ENCODE measurements at regions not wholly inside any gene's neighbourhood (a gene's known extent, or its start where the extent isn't known, plus 50 kb on each side); places are given as distances from the start of the nearest gene placed in this dataset.

DNA sequence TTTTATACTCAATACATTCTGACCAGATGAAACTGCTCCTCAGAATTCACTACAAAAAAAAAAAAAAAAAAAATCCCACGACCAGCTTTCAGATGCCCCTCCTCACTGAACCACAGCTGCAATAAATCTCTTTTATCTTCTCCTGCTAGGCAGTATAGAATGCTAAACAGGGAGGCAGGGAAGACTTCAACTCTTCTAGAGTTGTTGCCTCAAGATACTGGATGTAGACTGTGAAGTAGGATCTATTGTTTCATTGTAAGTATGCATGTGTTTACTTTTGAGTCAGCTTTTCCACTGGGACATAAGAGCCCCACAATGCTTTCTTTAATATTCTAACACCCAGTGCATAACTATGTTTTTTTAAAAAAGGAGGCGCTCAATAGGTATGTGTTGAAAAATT is 401.4 kb downstream of the TBL1XR1 start:
- Histone ChIP-seq H3K9me3 (no peaks in the 10 kb centered on the region), H3K4me1 (peaks cover 0 to 12% (median 8%) of the 10 kb centered on the region in 3 donors), H3K27me3 (no peaks in the 10 kb centered on the region), H3K4me3 (no peak overlapping the region), H3K36me3 (no peaks in the 10 kb centered on the region), H3K27ac (no peak overlapping the region)
- intact Hi-C loops (cut with DNase I): no loop called here
- FAIRE-seq: no peak
- no peak for DNase-seq
- WGBS, 2 donors: 73 to 83% methylated on average over 2 of the region's 2 CpGs
- TF ChIP-seq, protein P1, sequence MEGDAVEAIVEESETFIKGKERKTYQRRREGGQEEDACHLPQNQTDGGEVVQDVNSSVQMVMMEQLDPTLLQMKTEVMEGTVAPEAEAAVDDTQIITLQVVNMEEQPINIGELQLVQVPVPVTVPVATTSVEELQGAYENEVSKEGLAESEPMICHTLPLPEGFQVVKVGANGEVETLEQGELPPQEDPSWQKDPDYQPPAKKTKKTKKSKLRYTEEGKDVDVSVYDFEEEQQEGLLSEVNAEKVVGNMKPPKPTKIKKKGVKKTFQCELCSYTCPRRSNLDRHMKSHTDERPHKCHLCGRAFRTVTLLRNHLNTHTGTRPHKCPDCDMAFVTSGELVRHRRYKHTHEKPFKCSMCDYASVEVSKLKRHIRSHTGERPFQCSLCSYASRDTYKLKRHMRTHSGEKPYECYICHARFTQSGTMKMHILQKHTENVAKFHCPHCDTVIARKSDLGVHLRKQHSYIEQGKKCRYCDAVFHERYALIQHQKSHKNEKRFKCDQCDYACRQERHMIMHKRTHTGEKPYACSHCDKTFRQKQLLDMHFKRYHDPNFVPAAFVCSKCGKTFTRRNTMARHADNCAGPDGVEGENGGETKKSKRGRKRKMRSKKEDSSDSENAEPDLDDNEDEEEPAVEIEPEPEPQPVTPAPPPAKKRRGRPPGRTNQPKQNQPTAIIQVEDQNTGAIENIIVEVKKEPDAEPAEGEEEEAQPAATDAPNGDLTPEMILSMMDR (IDR thresholded peaks at IDR 0.05): no peak
- ATAC-seq: no peak

DNA sequence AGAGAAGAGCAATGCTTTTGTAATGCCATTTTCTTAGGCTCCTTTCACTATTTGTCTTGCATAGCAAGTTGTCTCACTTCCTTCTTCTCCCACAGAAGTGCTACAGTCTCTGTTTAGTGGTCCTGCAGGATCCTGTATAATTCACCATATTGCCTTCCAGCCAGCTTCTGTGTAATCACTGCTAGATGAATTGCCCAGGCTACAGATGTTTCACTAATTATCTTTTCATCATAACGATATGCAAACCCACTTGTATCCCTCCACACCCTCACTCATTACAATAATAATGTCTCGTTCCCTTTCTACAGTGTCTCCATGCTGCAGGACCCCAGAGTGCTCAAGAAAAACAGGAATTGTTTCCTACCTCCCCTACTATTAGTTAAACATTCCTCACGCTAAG is 402.9 kb downstream of the TBL1XR1 start:
- no peak overlapping the region for H3K4me3 ChIP-seq
- TF ChIP-seq, protein P1 (IDR thresholded peaks at IDR 0.05): no peak
- H3K4me1 ChIP-seq: peaks cover 0 to 11% (median 7%) of the 10 kb centered on the region in 3 donors
- no peak for DNase-seq
- no peaks in the 10 kb centered on the region for H3K36me3 ChIP-seq
- H3K9me3 ChIP-seq: no peaks in the 10 kb centered on the region
- H3K27ac ChIP-seq: no peak overlapping the region
- no peak for FAIRE-seq
- 74 to 82% methylated on average over 3 of the region's 3 CpGs for WGBS, 2 donors
- no peak for ATAC-seq
- H3K27me3 ChIP-seq: no peaks in the 10 kb centered on the region
- intact Hi-C loops (cut with DNase I): no loop called here

DNA sequence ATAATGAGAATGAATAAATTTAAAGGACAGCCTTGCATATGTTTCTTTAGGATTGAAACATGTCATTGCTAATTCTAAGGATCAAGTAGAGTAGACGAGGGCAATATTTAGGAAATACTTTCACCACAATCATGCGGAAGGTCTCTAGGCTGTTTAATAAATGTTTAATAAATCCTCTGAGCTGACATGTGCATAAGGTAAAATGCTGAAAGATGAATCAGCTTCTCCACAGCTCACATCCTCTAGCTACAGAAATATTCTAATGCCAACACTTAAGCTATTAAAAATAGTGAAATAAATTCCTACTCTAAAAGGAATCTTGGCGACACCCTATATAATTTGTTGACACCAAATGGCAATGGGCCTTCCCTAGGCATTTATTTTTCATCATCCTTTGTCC is 407.3 kb downstream of the TBL1XR1 start:
- Histone ChIP-seq H3K4me3 (no peak overlapping the region), H3K27me3 (no peaks in the 10 kb centered on the region), H3K36me3 (no peaks in the 10 kb centered on the region), H3K27ac (no peak overlapping the region), H3K4me1 (no peaks in the 10 kb centered on the region), H3K9me3 (no peaks in the 10 kb centered on the region)
- 88 to 90% methylated on average over 3 of the region's 3 CpGs for WGBS, 2 donors
- intact Hi-C loops (cut with DNase I): no loop called here
- TF ChIP-seq, protein P1 (IDR thresholded peaks at IDR 0.05): no peak
- ATAC-seq: no peak
- DNase-seq: no peak
- FAIRE-seq: no peak

DNA sequence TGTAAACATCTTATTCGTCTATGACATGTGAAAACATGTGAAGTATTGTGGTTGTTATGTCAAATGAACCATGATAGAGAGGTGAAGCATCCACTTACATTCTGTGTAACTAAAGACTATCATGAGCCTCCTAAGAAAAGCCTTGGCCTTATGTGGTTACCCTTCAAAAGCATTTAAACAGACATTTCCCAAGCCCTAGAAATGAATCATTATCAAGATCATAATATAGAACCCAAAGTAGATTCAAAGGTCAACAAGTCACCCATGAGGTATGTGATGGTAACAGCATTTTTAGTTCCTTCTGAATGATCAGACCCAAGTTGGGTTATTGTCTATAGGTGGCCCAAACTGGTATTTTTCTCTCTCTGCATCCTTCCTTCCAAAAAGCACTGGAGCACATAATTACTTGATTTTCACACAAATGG is 408.0 kb downstream of the TBL1XR1 start:
- 75 to 79% methylated on average over 1 of the region's 1 CpG for WGBS, 2 donors
- intact Hi-C loops (cut with DNase I): no loop called here
- H3K27me3 ChIP-seq: no peaks in the 10 kb centered on the region
- DNase-seq (no peak), ATAC-seq (no peak), FAIRE-seq (no peak)
- no peak overlapping the region for H3K4me3 ChIP-seq
- H3K27ac ChIP-seq: no peak overlapping the region
- TF ChIP-seq, protein P1 (IDR thresholded peaks at IDR 0.05): no peak
- H3K36me3 ChIP-seq: no peaks in the 10 kb centered on the region
- H3K9me3 ChIP-seq: no peaks in the 10 kb centered on the region
- H3K4me1 ChIP-seq: no peaks in the 10 kb centered on the region

DNA sequence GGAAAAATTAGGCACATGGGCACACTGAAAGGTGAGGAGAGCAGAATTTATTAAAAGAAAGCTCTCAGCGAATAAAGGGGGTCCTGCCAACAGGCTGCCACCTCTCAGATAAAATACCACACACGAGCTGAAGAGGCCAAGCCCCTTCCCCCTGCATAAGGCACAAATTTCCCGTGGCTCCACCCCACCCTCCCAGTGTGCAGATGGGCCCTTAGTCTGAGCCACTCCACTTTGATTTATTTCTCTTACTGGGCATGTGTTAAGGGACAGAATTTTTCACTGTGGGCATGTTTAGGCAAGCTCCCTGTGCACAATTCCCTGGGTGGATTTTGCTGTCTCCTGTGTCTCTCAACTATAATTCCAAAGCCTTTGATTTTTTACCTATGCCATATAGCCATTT is 409.8 kb downstream of the TBL1XR1 start:
- Histone ChIP-seq H3K36me3 (no peaks in the 10 kb centered on the region), H3K27me3 (no peaks in the 10 kb centered on the region), H3K4me3 (no peak overlapping the region), H3K9me3 (no peaks in the 10 kb centered on the region), H3K4me1 (no peaks in the 10 kb centered on the region), H3K27ac (no peak overlapping the region)
- FAIRE-seq (no peak), ATAC-seq (no peak), DNase-seq (no peak)
- intact Hi-C loops (cut with DNase I): no loop called here
- TF ChIP-seq, protein P1 (IDR thresholded peaks at IDR 0.05): no peak
- WGBS, 2 donors: 79% methylated on average over 3 of the region's 3 CpGs
